Osteoblast (primary cell): ENCODE measurements at regions not wholly inside any gene's neighbourhood (a gene's known extent, or its start where the extent isn't known, plus 50 kb on each side); places are given as distances from the start of the nearest gene placed in this dataset.

Experiments
- DNase-seq: peaks from one replicate; pipeline ENCODE4 v3.0.0; 2011; ENCODE audit warnings: low spot score, mixed read lengths; ENCODE audit not compliant: insufficient read length; ENCODE audit errors: missing footprints
- H2AFZ ChIP-seq: 2 replicates; pipeline ENCODE4 v1.6.0; 2011; ENCODE audit warnings: mild to moderate bottlenecking, low read length
- H3K27ac ChIP-seq: 2 replicates; pipeline ENCODE4 v1.5.1; 2011; ENCODE audit warnings: mild to moderate bottlenecking, low read depth, low read length, moderate library complexity
- H3K27me3 ChIP-seq: 2 replicates; pipeline ENCODE4 v1.6.0; 2012; ENCODE audit warnings: mild to moderate bottlenecking, control low read depth, inconsistent platforms, low read length, moderate library complexity; ENCODE audit not compliant: insufficient read depth
- H3K36me3 ChIP-seq: 2 replicates; pipeline ENCODE4 v1.5.1; 2011; ENCODE audit warnings: mild to moderate bottlenecking, low read length, control low read depth, moderate library complexity; ENCODE audit not compliant: insufficient read depth
- H3K4me1 ChIP-seq: 2 replicates; pipeline ENCODE4 v1.5.1; 2011; ENCODE audit warnings: mild to moderate bottlenecking, low read length, control low read depth, moderate library complexity; ENCODE audit not compliant: insufficient read depth
- H3K4me2 ChIP-seq: 2 replicates; pipeline ENCODE4 v1.6.0; 2011; ENCODE audit warnings: mild to moderate bottlenecking, low read length; ENCODE audit not compliant: insufficient read depth
- H3K4me3 ChIP-seq: fragments of 200-600 bp; sonication (generic); 3 replicates; pipeline ENCODE4 v1.5.1; 2012; ENCODE audit warnings: mild to moderate bottlenecking, low read length, inconsistent platforms; ENCODE audit not compliant: insufficient read depth
- H3K79me2 ChIP-seq: 2 replicates; pipeline ENCODE4 v1.6.0; 2012; ENCODE audit warnings: mild to moderate bottlenecking, low read length, control low read depth, inconsistent platforms; ENCODE audit not compliant: insufficient read depth
- H3K9me3 ChIP-seq: 2 replicates; pipeline ENCODE4 v1.5.1; 2011; ENCODE audit warnings: low read depth, low read length, control low read depth
- H4K20me1 ChIP-seq: 2 replicates; pipeline ENCODE4 v1.6.0; 2012; ENCODE audit warnings: mild to moderate bottlenecking, low read length, control low read depth; ENCODE audit not compliant: insufficient read depth
- TF ChIP-seq, protein P1 (sequence below): IDR thresholded peaks from 2 replicates; pipeline ENCODE4 v1.5.1; 2011; ENCODE audit warnings: mild to moderate bottlenecking, low read depth, low read length, moderate library complexity; ENCODE audit errors: extremely low read depth

DNA sequence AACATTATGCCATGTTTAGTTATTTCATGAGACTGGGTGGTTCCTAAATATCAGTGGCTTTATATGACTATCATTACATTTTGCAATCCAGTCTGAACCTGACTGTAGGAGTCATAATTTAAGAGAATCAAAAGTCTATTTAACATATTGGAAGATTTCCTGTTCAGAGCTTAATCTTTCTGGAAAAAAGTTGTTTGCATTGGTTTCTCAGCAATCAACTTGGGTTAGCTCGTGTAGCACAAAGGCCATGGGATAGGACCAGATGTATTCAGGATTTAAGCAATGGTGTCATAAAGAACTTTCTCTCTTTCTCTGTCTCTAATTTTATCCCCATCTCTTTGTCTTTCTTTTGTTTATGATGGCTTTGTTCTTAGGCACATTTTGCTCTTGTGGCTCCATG is 296.0 kb upstream of the KCNN2 start:
- Histone ChIP-seq H3K4me3 (no peak overlapping the region), H3K4me2 (no peak overlapping the region), H2AFZ (no peak overlapping the region), H4K20me1 (no peaks in the 10 kb centered on the region), H3K27me3 (no peaks in the 10 kb centered on the region), H3K36me3 (no peaks in the 10 kb centered on the region), H3K79me2 (no peaks in the 10 kb centered on the region), H3K9me3 (no peaks in the 10 kb centered on the region), H3K4me1 (no peaks in the 10 kb centered on the region), H3K27ac (no peak overlapping the region)
- DNase-seq: no peak
- TF ChIP-seq, protein P1, sequence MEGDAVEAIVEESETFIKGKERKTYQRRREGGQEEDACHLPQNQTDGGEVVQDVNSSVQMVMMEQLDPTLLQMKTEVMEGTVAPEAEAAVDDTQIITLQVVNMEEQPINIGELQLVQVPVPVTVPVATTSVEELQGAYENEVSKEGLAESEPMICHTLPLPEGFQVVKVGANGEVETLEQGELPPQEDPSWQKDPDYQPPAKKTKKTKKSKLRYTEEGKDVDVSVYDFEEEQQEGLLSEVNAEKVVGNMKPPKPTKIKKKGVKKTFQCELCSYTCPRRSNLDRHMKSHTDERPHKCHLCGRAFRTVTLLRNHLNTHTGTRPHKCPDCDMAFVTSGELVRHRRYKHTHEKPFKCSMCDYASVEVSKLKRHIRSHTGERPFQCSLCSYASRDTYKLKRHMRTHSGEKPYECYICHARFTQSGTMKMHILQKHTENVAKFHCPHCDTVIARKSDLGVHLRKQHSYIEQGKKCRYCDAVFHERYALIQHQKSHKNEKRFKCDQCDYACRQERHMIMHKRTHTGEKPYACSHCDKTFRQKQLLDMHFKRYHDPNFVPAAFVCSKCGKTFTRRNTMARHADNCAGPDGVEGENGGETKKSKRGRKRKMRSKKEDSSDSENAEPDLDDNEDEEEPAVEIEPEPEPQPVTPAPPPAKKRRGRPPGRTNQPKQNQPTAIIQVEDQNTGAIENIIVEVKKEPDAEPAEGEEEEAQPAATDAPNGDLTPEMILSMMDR: no peak

DNA sequence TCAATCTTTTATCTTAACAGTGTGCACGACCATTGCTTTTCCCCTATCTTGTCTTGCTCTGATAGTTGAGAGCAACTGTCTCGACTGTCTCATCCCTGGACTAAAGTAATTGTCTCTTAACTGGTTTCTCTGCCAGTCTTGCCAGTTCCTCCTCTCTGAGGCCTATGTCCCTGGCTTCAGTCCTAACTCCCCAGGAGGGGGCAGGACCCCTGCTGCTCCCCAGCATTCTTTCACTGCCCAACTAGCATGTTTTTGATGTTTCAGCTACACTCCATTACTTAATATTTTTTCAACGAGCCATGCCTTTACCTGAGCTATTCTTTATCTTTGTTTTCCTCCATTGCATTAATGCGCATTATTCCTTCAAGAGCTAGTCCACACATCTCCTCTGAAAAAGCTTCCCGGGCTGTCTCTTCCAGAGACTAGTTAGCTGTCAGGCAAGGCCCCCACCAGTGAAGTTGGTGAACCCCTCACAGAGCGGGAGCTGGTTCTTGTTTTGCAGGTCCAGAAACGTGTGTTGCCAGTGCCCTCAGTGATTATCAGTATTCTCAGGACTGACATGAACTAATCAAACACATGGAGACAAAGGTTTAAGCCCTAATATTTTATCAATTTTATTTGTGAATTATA is 291.7 kb upstream of the KCNN2 start:
- no peaks in the 10 kb centered on the region for H3K36me3 ChIP-seq
- TF ChIP-seq, protein P1: no peak

DNA sequence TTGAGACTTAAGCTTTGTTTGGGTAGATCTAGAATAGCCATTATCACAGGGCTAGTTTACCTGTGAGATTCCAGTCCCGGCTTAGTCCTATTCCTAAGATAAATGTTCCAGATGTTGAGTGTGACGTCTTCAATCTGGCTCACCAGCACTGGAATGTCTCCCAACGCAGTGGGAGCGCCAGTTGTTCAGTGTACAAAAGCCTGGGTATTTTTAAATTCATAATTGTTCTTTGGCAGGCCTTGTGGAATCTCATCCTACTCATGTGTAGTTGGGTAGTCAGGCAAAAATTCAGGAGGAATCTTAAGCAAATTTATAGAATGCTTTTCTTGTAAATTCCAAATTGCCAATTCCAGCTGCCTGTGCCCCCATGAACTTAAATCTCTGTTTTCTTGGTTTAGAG is 272.6 kb upstream of the KCNN2 start:
- TF ChIP-seq, protein P1: no peak
- H3K4me2 ChIP-seq: no peak overlapping the region
- no peaks in the 10 kb centered on the region for H3K4me1 ChIP-seq
- H3K27ac ChIP-seq: no peak overlapping the region
- H3K79me2 ChIP-seq: no peaks in the 10 kb centered on the region
- no peaks in the 10 kb centered on the region for H3K27me3 ChIP-seq
- no peaks in the 10 kb centered on the region for H4K20me1 ChIP-seq
- no peak for DNase-seq
- no peaks in the 10 kb centered on the region for H3K9me3 ChIP-seq
- no peaks in the 10 kb centered on the region for H3K36me3 ChIP-seq
- no peak overlapping the region for H2AFZ ChIP-seq
- no peak overlapping the region for H3K4me3 ChIP-seq

More for the DNA sequence above, 291.7 kb upstream of the KCNN2 start:
- Histone ChIP-seq H2AFZ (no peak overlapping the region), H3K27ac (no peak overlapping the region), H3K4me2 (no peak overlapping the region), H3K27me3 (no peaks in the 10 kb centered on the region), H3K79me2 (no peaks in the 10 kb centered on the region), H3K4me1 (no peaks in the 10 kb centered on the region), H4K20me1 (no peaks in the 10 kb centered on the region), H3K9me3 (no peaks in the 10 kb centered on the region), H3K4me3 (no peak overlapping the region)
- DNase-seq: no peak

DNA sequence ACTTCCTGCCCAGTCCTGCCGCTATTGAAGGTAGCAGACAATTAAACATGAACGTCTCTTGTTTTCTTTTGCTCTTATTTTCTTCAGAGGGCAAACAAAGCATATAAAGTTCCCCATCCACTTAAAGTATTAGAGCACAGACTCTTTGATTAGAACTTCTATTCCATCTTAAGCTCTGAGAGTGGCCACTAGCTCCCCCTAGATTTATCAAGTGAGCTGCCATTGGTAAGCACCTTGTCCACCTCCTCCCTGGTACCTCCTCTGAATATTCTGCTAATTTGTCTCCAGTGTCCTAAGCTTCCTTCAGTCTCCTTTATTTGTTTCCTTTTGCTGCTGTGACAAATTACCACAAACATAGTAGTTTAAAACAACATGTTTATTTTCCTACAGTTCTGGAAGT is 264.3 kb upstream of the KCNN2 start:
- H3K79me2 ChIP-seq: no peaks in the 10 kb centered on the region
- no peak overlapping the region for H3K4me3 ChIP-seq
- no peaks in the 10 kb centered on the region for H3K36me3 ChIP-seq
- no peaks in the 10 kb centered on the region for H3K27me3 ChIP-seq
- H3K9me3 ChIP-seq: no peaks in the 10 kb centered on the region
- H3K27ac ChIP-seq: no peak overlapping the region
- H4K20me1 ChIP-seq: no peaks in the 10 kb centered on the region
- no peak overlapping the region for H2AFZ ChIP-seq
- no peaks in the 10 kb centered on the region for H3K4me1 ChIP-seq
- TF ChIP-seq, protein P1: no peak
- no peak overlapping the region for H3K4me2 ChIP-seq
- no peak for DNase-seq
